ENCODE measurements at regions not wholly inside any gene's neighbourhood (a gene's known extent, or its start where the extent isn't known, plus 50 kb on each side); places are given as distances from the start of the nearest gene placed in this dataset.

DNA sequence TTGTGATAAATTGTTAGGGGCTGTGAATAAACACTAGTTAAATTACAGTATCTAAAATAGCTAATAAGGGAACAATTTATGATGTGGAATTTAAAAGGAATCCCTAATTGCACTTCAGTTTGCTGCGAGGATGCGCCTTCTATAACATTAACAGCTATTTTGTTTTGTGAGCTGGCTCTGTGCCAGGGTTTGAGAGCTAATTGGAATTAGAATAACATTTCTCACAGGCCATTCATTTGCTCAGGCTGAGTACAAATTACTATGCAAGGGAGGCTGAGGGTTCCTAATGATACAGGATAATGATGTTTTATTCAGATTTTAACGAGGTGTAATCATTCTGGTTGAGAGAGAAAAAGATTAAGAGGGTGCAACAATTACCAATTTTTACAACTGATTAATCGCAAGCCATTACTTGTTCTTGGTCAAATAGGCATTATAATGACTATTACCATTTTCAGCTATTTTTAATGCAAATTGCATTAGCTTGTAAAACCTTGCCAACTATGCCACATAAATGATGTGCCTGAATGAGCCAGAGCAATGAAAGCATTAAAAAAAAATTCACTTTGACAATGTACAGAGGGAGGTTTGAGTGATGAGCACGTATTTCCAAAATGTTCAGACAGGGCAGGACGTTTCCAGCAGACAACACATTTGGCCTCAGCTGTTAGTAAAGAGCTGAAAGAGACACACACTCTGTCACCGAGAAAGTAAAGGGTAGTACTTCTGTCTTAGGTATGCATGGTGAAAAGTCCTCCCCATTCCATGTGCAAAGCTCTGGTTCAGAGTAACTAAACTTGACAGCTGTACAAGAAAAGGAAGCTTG lies 576.5 kb downstream of the TLE1 start:
- Mint-ChIP-seq H3K4me3 (no peak overlapping the region), H3K4me1 (peaks cover 14% of the 10 kb centered on the region)

DNA sequence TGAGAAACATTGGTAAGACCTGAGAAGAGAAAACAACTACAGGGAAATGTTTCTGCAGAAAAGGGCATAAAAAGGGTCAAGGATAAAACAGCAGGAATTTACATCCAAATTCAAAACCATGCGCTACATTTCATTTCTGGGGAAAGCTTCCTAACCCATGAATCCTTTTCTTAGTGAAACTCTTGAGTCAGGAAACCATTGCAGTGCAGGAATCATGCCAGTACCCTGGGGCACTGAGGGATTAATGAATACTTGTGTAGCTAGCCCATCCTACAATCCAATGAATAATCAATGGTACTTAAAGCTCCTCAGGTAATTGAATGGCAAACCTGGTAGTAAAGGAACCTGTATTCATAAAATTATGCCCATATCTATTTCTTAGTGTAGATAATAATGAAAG lies 580.5 kb downstream of the TLE1 start:
- no peaks in the 10 kb centered on the region for H3K27me3 ChIP-seq
- peaks cover 8% of the 10 kb centered on the region for H3K4me1 Mint-ChIP-seq
- no peaks in the 10 kb centered on the region for H3K9me3 Mint-ChIP-seq
- H3K4me2 ChIP-seq = no peak overlapping the region
- H3K36me3 Mint-ChIP-seq = no peaks in the 10 kb centered on the region
- no peak for DNase-seq (ENCODE audit: low spot score)
- H4K20me1 ChIP-seq (ENCODE audit: low read depth) = no peaks in the 10 kb centered on the region
- no peaks in the 10 kb centered on the region for H3K9me3 ChIP-seq (ENCODE audit: low read depth)
- H2AFZ ChIP-seq (replicated peaks) = no peak overlapping the region
- H3K36me3 ChIP-seq = no peaks in the 10 kb centered on the region
- H3K27ac Mint-ChIP-seq = no peak overlapping the region
- H3K9ac ChIP-seq = no peak overlapping the region
- H3K27ac ChIP-seq = no peak overlapping the region
- peaks cover 15% of the 10 kb centered on the region for H3F3A ChIP-seq (ENCODE audit: low read depth)
- peaks cover 2% of the 10 kb centered on the region for H3K27me3 Mint-ChIP-seq (ENCODE audit: insufficient read depth, low read depth)
- peaks cover 26% of the 10 kb centered on the region for H3K4me1 ChIP-seq
- no peaks in the 10 kb centered on the region for H3K79me2 ChIP-seq (ENCODE audit: low read depth)
- H3K4me3 ChIP-seq = no peak overlapping the region
- H3K4me3 Mint-ChIP-seq = no peak overlapping the region
- TF ChIP-seq EZH2phosphoT487 (IDR thresholded peaks at IDR 0.05) (no peak), EZH2 (IDR thresholded peaks at IDR 0.05) (no peak)
- TF ChIP-seq, protein P1, sequence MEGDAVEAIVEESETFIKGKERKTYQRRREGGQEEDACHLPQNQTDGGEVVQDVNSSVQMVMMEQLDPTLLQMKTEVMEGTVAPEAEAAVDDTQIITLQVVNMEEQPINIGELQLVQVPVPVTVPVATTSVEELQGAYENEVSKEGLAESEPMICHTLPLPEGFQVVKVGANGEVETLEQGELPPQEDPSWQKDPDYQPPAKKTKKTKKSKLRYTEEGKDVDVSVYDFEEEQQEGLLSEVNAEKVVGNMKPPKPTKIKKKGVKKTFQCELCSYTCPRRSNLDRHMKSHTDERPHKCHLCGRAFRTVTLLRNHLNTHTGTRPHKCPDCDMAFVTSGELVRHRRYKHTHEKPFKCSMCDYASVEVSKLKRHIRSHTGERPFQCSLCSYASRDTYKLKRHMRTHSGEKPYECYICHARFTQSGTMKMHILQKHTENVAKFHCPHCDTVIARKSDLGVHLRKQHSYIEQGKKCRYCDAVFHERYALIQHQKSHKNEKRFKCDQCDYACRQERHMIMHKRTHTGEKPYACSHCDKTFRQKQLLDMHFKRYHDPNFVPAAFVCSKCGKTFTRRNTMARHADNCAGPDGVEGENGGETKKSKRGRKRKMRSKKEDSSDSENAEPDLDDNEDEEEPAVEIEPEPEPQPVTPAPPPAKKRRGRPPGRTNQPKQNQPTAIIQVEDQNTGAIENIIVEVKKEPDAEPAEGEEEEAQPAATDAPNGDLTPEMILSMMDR (IDR thresholded peaks at IDR 0.05) = no peak

More for the DNA sequence above, 576.5 kb downstream of the TLE1 start:
- no peak overlapping the region for H3K27ac Mint-ChIP-seq
- H3K9ac ChIP-seq = no peak overlapping the region
- peak; percentile 58 for DNase-seq (ENCODE audit: low spot score)
- H3K27ac ChIP-seq = no peak overlapping the region
- no peaks in the 10 kb centered on the region for H3K27me3 Mint-ChIP-seq (ENCODE audit: insufficient read depth, low read depth)
- H4K20me1 ChIP-seq (ENCODE audit: low read depth) = no peaks in the 10 kb centered on the region
- no peaks in the 10 kb centered on the region for H3K9me3 ChIP-seq (ENCODE audit: low read depth)
- peaks cover 27% of the 10 kb centered on the region for H3K4me1 ChIP-seq
- H3K36me3 Mint-ChIP-seq = no peaks in the 10 kb centered on the region
- peak overlapping the region; percentile 57 for H3K4me2 ChIP-seq
- TF ChIP-seq EZH2phosphoT487 (IDR thresholded peaks at IDR 0.05) (no peak), EZH2 (IDR thresholded peaks at IDR 0.05) (no peak)
- TF ChIP-seq, protein P1 (IDR thresholded peaks at IDR 0.05) = no peak
- no peaks in the 10 kb centered on the region for H3K79me2 ChIP-seq (ENCODE audit: low read depth)
- H3K27me3 ChIP-seq = no peaks in the 10 kb centered on the region
- no peak overlapping the region for H2AFZ ChIP-seq (replicated peaks)
- peaks cover 21% of the 10 kb centered on the region for H3F3A ChIP-seq (ENCODE audit: low read depth)
- no peaks in the 10 kb centered on the region for H3K36me3 ChIP-seq
- no peak overlapping the region for H3K4me3 ChIP-seq
- H3K9me3 Mint-ChIP-seq = peaks cover 3% of the 10 kb centered on the region

DNA sequence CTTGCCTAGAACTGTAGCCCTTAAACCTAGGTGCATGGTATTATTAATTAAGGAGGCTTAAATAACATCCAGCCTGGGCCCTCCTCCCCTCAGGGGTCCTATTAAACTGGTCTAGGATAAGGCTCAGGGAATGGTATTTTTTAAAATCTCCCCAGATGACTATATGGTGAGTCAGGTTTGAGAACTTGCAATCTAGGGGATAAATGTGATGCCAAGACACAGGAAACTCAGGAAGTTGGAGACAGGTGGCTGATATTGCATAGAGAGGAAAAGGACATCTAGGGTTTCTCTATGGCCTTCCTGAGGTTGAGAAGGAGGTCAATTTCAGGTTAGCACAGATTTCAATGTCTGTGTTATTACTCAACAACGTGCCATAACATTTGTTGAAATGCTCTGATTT lies 581.0 kb downstream of the TLE1 start:
- Histone ChIP-seq H3K4me3 (no peak overlapping the region), H2AFZ (replicated peaks) (no peak overlapping the region), H3F3A (ENCODE audit: low read depth) (peaks cover 11% of the 10 kb centered on the region), H3K9ac (no peak overlapping the region), H3K27ac (no peak overlapping the region), H3K9me3 (ENCODE audit: low read depth) (no peaks in the 10 kb centered on the region), H3K79me2 (ENCODE audit: low read depth) (no peaks in the 10 kb centered on the region), H3K36me3 (no peaks in the 10 kb centered on the region), H3K27me3 (no peaks in the 10 kb centered on the region), H4K20me1 (ENCODE audit: low read depth) (no peaks in the 10 kb centered on the region), H3K4me2 (no peak overlapping the region), H3K4me1 (peaks cover 25% of the 10 kb centered on the region)
- TF ChIP-seq, protein P1 (IDR thresholded peaks at IDR 0.05) = no peak
- TF ChIP-seq EZH2phosphoT487 (IDR thresholded peaks at IDR 0.05) = no peak
- TF ChIP-seq EZH2 (IDR thresholded peaks at IDR 0.05) = no peak
- no peak for DNase-seq (ENCODE audit: low spot score)
- Mint-ChIP-seq H3K27ac (no peak overlapping the region), H3K36me3 (no peaks in the 10 kb centered on the region), H3K4me1 (peaks cover 5% of the 10 kb centered on the region), H3K9me3 (no peaks in the 10 kb centered on the region), H3K27me3 (ENCODE audit: insufficient read depth, low read depth) (peaks cover 2% of the 10 kb centered on the region), H3K4me3 (no peak overlapping the region)

Data from neural progenitor cell (in vitro differentiated cells).